Mesodermal cell (in vitro differentiated cells): ENCODE measurements at regions not wholly inside any gene's neighbourhood (a gene's known extent, or its start where the extent isn't known, plus 50 kb on each side); places are given as distances from the start of the nearest gene placed in this dataset.

Experiments used
- H3K27ac ChIP-seq: 2 replicates; pipeline ENCODE4 v1.7.0; 2013; ENCODE audit warnings: mild to moderate bottlenecking, low read depth, low read length, moderate library complexity; ENCODE audit not compliant: severe bottlenecking
- H3K36me3 ChIP-seq: 2 replicates; pipeline ENCODE4 v1.7.1; 2013; ENCODE audit warnings: mild to moderate bottlenecking, low read length, moderate library complexity; ENCODE audit not compliant: control insufficient read depth, insufficient read depth
- H3K4me1 ChIP-seq: one replicate; pipeline ENCODE4 v1.7.1; 2013; ENCODE audit warnings: mild to moderate bottlenecking, low read length; ENCODE audit not compliant: insufficient read depth, control insufficient read depth, poor library complexity, severe bottlenecking
- H3K4me3 ChIP-seq: 2 replicates; pipeline ENCODE4 v1.7.0; 2013; ENCODE audit warnings: low read length, control low read depth, mild to moderate bottlenecking; ENCODE audit not compliant: insufficient read depth, poor library complexity, severe bottlenecking; ENCODE audit errors: extremely low read depth
- H3K9me3 ChIP-seq: 2 replicates; pipeline ENCODE4 v1.7.1; 2013; ENCODE audit warnings: mild to moderate bottlenecking, low read length, moderate library complexity; ENCODE audit not compliant: control insufficient read depth
- WGBS, 2 experiments: methylation state at CpG; one replicate each; pipeline ENCODE4 v1.1.5; 2013; ENCODE audit warnings: missing lambda C conversion rate in 2 of 2; ENCODE audit not compliant: insufficient coverage in 2 of 2; 5-methylcytosine and 5-hydroxymethylcytosine counted together

DNA sequence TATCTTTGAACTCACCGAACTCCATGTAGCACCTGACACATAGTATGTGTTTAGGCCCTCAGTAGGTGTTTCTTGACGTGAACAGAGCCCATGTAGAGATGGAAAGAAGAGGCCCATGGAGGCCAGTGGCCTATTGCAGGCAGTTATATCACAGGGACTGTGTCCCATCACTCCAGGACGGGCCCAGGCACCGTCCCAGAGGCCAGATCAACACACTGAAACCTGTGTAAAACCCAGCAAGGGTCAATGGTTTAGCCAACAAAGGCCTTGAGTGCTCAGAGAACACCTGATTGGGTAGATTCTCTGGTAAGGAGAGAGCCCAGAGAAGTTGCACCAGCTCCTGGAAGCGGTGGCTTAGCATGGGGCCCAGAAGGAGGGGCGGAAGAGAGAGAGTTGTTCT is 82.8 kb downstream of the INHBB start:
- H3K36me3 ChIP-seq = no peaks in the 10 kb centered on the region
- no peak overlapping the region for H3K4me3 ChIP-seq
- H3K4me1 ChIP-seq = no peaks in the 10 kb centered on the region
- H3K9me3 ChIP-seq = no peaks in the 10 kb centered on the region
- 76 to 81% methylated on average over 4 of the region's 6 CpGs for WGBS, 2 experiments
- H3K27ac ChIP-seq = no peak overlapping the region

DNA sequence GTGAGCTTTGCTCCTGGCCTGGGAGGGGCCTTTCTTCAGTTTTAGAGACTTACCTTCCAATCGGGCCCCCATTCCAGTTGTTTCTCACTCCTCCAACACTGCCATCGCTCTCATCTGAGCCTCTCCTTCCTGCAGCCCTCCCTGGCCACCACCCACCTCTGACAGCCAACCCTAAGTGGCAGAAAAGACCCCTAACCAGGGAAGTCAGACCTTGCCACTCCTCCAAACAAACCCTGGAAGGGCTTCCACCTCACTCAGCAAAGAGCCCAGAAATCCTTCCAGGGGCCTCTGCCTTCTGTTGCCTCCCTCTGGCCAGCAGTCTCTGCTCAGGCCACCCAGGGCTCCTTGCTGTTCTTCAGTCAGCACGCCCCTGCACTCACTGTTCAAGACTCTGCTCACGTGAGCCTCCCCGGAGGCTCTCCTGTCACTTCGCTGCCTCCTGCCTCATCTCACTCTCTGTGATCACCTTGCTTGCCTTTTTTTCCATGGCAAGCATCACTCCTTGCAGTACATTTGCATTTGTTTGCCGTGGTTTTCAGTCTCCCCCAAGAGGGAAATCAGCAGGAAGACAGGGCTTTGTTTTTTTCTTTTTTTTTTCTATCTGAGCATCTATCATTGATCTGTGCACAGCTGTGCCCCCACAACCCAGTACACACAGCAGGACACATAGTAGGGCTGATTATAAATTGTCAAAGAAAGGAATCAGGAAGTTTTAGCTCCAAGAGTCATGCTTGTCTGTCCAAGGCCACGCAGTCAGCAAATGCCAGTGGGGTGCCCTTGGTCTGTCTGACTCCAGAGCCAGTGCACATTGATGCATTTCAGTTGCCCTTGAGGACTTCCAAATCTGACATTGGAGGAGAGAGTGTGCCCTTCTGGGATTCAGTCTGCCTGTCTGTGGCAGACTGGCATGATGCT is 83.9 kb downstream of the INHBB start:
- WGBS, 2 experiments = 50% methylated on average over 7 of the region's 8 CpGs
- no peak overlapping the region for H3K27ac ChIP-seq
- H3K4me3 ChIP-seq = no peak overlapping the region
- H3K4me1 ChIP-seq = no peaks in the 10 kb centered on the region
- H3K9me3 ChIP-seq = no peaks in the 10 kb centered on the region
- no peaks in the 10 kb centered on the region for H3K36me3 ChIP-seq

DNA sequence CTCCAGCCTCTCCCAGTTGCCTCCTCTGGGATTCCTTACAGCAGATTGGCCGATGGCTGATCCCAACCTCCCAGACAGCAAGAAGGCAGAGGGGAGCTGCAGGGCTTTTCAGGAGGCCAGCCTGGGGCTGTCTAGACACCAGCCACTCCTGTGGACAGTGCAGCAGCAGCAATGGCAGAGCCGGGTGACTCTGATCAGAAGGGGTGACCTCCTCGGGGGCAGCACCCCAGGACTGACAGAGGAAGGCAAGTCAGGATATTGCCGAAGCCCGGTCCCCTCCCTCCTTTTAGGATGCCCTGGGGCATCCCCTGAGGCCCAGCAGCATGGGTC is 84.5 kb downstream of the INHBB start:
- Histone ChIP-seq H3K9me3 (no peaks in the 10 kb centered on the region), H3K4me3 (no peak overlapping the region), H3K36me3 (no peaks in the 10 kb centered on the region), H3K4me1 (no peaks in the 10 kb centered on the region), H3K27ac (no peak overlapping the region)
- 66 to 79% methylated on average over 2 to 5 of the region's 5 CpGs for WGBS, 2 experiments

- H3K4me1 ChIP-seq = no peaks in the 10 kb centered on the region
- H3K36me3 ChIP-seq = no peaks in the 10 kb centered on the region
- WGBS, 2 experiments = 86 to 94% methylated on average over 5 to 6 of the region's 6 CpGs
- no peak overlapping the region for H3K27ac ChIP-seq
- H3K9me3 ChIP-seq = no peaks in the 10 kb centered on the region
- H3K4me3 ChIP-seq = no peak overlapping the region
Observed at GRCh38 chr2:120430957-120431356, 85.0 kb downstream of the INHBB start.

GRCh38 chr2:120431386-120432292 is 85.7 kb downstream of the INHBB start:
- H3K36me3 ChIP-seq = no peaks in the 10 kb centered on the region
- H3K27ac ChIP-seq = no peak overlapping the region
- H3K9me3 ChIP-seq = no peaks in the 10 kb centered on the region
- WGBS, 2 experiments = 91 to 92% methylated on average over 20 of the region's 20 CpGs
- H3K4me1 ChIP-seq = no peaks in the 10 kb centered on the region
- H3K4me3 ChIP-seq = no peak overlapping the region

DNA sequence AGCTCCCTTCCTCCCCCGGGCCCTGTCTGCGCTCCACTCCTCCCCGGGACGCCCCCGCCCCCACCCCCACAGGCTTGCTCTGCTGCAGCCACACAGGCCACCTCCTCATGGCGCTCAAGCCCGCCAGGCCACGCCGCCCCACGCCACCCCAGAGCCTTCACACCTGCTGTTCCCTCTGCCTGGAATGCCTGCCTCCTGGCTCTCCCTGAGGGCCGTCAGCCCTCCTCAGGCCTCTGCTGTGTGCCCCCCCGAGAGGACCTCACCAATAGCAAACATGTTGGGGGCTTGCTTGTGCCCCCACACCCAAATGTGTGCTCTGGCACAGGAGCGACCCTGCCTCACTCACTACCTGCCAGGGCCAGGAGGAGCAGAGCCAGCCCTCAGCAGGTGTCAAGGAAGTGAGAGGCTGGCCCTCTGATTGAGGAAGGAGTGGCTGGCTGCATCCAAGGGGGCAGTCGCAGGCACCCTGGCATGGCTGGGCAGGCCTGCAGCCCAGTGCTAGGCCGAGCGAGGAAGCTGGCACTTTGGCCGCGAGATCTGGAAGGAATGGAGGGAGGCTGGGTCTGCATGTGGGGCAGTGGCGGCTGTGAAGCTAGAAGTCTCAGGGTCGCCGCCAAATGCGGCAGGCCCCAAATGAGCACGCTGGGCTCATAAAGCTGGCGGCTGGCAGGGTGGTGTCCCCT is 86.5 kb downstream of the INHBB start:
- Histone ChIP-seq H3K4me3 (no peak overlapping the region), H3K27ac (no peak overlapping the region), H3K4me1 (no peaks in the 10 kb centered on the region), H3K36me3 (no peaks in the 10 kb centered on the region), H3K9me3 (no peaks in the 10 kb centered on the region)
- WGBS, 2 experiments = 84 to 89% methylated on average over 19 of the region's 24 CpGs

DNA sequence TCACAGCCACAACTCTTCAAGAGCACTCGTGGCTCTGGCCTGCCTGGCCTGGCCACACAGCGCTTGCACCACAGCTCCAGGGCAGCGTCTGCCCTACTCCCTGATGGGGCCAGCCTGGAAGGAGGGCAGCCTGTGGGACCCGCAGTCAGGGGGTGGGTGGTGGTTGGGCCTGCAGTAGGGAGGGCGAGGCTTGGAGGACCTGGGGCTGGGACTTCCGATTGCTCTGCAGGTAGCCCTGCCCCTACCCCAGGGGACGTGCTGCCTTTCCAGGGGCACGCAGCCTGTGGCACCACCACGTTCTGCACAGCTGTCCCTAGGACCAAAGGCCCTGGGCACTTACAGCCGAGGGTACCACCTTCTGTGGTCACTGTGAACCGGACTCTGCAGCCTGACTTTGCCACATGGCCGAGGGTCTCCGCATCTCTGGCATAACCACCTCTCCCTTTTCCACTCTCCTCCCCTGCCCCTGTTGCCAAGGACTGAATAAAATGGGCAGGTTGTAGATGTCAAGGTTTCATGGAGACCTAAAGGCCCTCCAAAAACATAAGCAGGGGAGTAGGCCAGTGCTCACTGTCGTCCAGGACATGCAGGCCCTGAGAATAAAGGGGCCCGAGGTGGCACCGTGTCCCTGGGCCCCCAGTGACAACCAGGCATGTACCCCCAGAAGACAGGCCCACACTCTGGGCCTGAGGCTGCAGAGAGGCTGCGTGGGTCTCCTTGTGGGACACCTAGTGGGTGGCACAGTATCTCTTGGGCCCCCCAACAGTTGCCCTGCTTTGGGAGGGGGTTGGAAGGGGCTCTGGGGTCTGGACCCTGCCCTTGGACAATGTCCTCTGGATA is 87.3 kb downstream of the INHBB start:
- H3K4me1 ChIP-seq = no peaks in the 10 kb centered on the region
- H3K27ac ChIP-seq = no peak overlapping the region
- no peaks in the 10 kb centered on the region for H3K9me3 ChIP-seq
- H3K36me3 ChIP-seq = no peaks in the 10 kb centered on the region
- H3K4me3 ChIP-seq = no peak overlapping the region
- 92 to 94% methylated on average over 12 to 13 of the region's 17 CpGs for WGBS, 2 experiments

DNA sequence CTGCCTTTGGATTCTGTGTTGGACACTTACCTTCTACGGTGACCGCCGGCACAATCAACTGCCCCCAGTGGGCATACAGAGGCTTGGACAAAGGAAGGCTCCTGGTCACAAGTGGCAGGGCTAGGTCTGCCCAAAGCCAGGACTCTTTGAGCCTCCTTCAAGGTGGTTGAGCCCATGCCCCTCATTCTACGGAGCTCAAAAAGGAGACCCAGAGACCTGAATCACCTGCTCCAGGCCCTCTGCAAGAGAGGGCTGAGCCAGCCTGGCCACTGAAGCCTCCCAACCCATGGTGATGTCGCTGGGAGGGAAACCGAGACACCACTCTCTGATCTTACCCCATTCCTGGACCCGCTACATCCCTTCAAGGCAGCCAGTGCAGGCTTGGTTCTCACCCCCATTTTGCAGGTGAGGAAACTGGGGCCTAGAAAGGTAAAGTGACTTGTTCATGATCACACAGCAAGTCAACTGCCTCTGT is 87.9 kb downstream of the INHBB start:
- H3K4me3 ChIP-seq = no peak overlapping the region
- no peaks in the 10 kb centered on the region for H3K36me3 ChIP-seq
- WGBS, 2 experiments = 89 to 90% methylated on average over 6 to 7 of the region's 7 CpGs
- no peaks in the 10 kb centered on the region for H3K9me3 ChIP-seq
- no peaks in the 10 kb centered on the region for H3K4me1 ChIP-seq
- no peak overlapping the region for H3K27ac ChIP-seq

DNA sequence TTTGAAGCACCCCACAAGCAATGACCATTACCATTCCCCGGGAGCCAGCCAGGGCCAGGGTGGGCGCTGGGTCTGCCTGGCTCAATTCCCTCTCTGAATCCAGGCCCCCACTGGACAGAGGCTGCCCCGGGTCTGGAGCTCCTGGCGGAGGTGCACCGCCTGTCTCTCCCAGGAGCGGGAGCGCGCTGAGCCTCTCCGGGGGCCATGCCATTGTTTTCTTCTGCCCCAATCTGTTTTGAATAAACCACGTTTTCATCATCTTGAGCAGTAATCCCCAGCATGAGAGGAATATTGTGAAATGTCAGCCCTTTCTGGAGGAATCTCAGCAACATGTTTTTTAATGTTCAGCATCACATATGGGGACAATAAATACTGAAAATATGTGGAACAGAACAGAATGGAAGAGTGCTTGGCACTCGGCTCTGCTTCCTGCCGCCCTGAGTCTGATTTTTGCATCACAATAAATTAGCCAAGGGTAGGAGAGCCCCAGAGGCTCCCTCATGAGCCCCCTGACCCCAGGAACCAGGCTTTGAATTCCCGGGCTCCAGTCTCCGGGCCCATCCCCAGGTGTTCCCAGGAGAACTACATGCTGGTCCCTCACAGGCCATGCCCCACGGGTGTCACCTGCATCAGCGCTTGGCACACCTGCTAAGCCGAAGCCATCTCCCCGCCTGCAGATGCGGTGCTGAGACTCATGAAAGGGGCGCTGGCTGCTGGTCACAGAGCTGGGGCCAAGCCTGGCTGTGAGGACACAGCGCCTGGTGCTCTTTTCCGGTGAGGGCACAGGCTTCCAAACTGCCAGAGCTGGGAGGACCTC is 88.8 kb downstream of the INHBB start:
- 59 to 71% methylated on average over 20 of the region's 22 CpGs for WGBS, 2 experiments
- H3K4me1 ChIP-seq = no peaks in the 10 kb centered on the region
- no peaks in the 10 kb centered on the region for H3K9me3 ChIP-seq
- no peaks in the 10 kb centered on the region for H3K36me3 ChIP-seq
- H3K4me3 ChIP-seq = no peak overlapping the region
- H3K27ac ChIP-seq = no peak overlapping the region
